ENCODE measurements at regions not wholly inside any gene's neighbourhood (a gene's known extent, or its start where the extent isn't known, plus 50 kb on each side); places are given as distances from the start of the nearest gene placed in this dataset.
A peak's percentile ranks its signal among the peaks of the same experiment; 100 is the strongest.
"Not testable (repeated sequence)": the region's sequence is repeated elsewhere in the genome, so short reads cannot be mapped to it uniquely, and the experiment has no call there.

GRCh38 chr7:123324283-123324682, 124.5 kb upstream of the SLC13A1 start:
- 61% methylated on average over 2 of the region's 2 CpGs for WGBS
- intact Hi-C loops (cut with DNase I) = no loop called here

GRCh38 chr7:123323689-123324088, 123.9 kb upstream of the SLC13A1 start:
- no peak for DNase-seq (ENCODE audit: low spot score)
- Histone ChIP-seq H3K9me3 (no peaks in the 10 kb centered on the region), H3K36me3 (no peaks in the 10 kb centered on the region), H3K27ac (no peak overlapping the region), H3K27me3 (replicated peaks; ENCODE audit: insufficient read depth) (no peaks in the 10 kb centered on the region), H3K4me1 (replicated peaks) (no peaks in the 10 kb centered on the region), H3K4me3 (no peak overlapping the region)
- TF ChIP-seq POLR2AphosphoS5 (IDR thresholded peaks at IDR 0.05) = no peak
- no peak for TF ChIP-seq POLR2A (IDR thresholded peaks at IDR 0.05)
- no peak for TF ChIP-seq CTCF (IDR thresholded peaks at IDR 0.05)
- intact Hi-C loops (cut with DNase I) = no loop called here

More at GRCh38 chr7:123324283-123324682, 124.5 kb upstream of the SLC13A1 start:
- no peaks in the 10 kb centered on the region for H3K9me3 ChIP-seq
- no peak overlapping the region for H3K27ac ChIP-seq
- DNase-seq (ENCODE audit: low spot score) = no peak
- no peaks in the 10 kb centered on the region for H3K27me3 ChIP-seq (replicated peaks; ENCODE audit: insufficient read depth)
- no peaks in the 10 kb centered on the region for H3K36me3 ChIP-seq
- H3K4me3 ChIP-seq = no peak overlapping the region
- H3K4me1 ChIP-seq (replicated peaks) = no peaks in the 10 kb centered on the region
- TF ChIP-seq POLR2AphosphoS5 (IDR thresholded peaks at IDR 0.05) = no peak
- no peak for TF ChIP-seq CTCF (IDR thresholded peaks at IDR 0.05)
- no peak for TF ChIP-seq POLR2A (IDR thresholded peaks at IDR 0.05)

- H3K4me3 ChIP-seq; DNase-seq (ENCODE audit: low spot score); H3K36me3 ChIP-seq; H3K27ac ChIP-seq; intact Hi-C loops (cut with DNase I); H3K9me3 ChIP-seq; H3K27me3 ChIP-seq (replicated peaks; ENCODE audit: insufficient read depth); H3K4me1 ChIP-seq (replicated peaks): not testable (repeated sequence)
- 86% methylated on average over 5 of the region's 5 CpGs for WGBS
Observed at GRCh38 chr7:123321578-123321977, 121.8 kb upstream of the SLC13A1 start.

- H3K27me3 ChIP-seq (replicated peaks; ENCODE audit: insufficient read depth) = no peaks in the 10 kb centered on the region
- no peak for TF ChIP-seq CTCF (IDR thresholded peaks at IDR 0.05)
- TF ChIP-seq POLR2AphosphoS5 (IDR thresholded peaks at IDR 0.05) = no peak
- TF ChIP-seq POLR2A (IDR thresholded peaks at IDR 0.05) = no peak
- intact Hi-C loops (cut with DNase I) = no loop called here
- 73% methylated on average over 3 of the region's 3 CpGs for WGBS
- H3K36me3 ChIP-seq = no peaks in the 10 kb centered on the region
- H3K27ac ChIP-seq = no peak overlapping the region
- no peaks in the 10 kb centered on the region for H3K9me3 ChIP-seq
- H3K4me1 ChIP-seq (replicated peaks) = no peaks in the 10 kb centered on the region
- H3K4me3 ChIP-seq = no peak overlapping the region
- DNase-seq (ENCODE audit: low spot score) = peak; percentile 14
Observed at GRCh38 chr7:123319911-123320310, 120.1 kb upstream of the SLC13A1 start.

- Histone ChIP-seq H3K4me1 (replicated peaks) (no peaks in the 10 kb centered on the region), H3K27me3 (replicated peaks; ENCODE audit: insufficient read depth) (no peaks in the 10 kb centered on the region), H3K9me3 (no peaks in the 10 kb centered on the region), H3K27ac (no peak overlapping the region), H3K36me3 (no peaks in the 10 kb centered on the region), H3K4me3 (no peak overlapping the region)
- intact Hi-C loops (cut with DNase I) = no loop called here
- TF ChIP-seq POLR2A (IDR thresholded peaks at IDR 0.05) (no peak), CTCF (IDR thresholded peaks at IDR 0.05) (no peak), POLR2AphosphoS5 (IDR thresholded peaks at IDR 0.05) (no peak)
- DNase-seq (ENCODE audit: low spot score) = no peak
- 76% methylated on average over 1 of the region's 1 CpG for WGBS
Observed at GRCh38 chr7:123314886-123315285, 115.1 kb upstream of the SLC13A1 start.

Measured in prostate gland (tissue), 2 donors.